H9 (cell line): ENCODE measurements at regions not wholly inside any gene's neighbourhood (a gene's known extent, or its start where the extent isn't known, plus 50 kb on each side); places are given as distances from the start of the nearest gene placed in this dataset.

Experiments
- DNase-seq: peaks from one replicate; pipeline ENCODE4 v3.0.0-alpha.2; 2017
- H2AFZ ChIP-seq: one replicate; pipeline ENCODE4 v1.6.1; 2013; ENCODE audit warnings: mild to moderate bottlenecking, low read length, control low read depth, moderate library complexity
- H2AK5ac ChIP-seq: 2 replicates; pipeline ENCODE4 v1.6.1; 2013; ENCODE audit warnings: low read length, control low read depth, mixed read lengths; ENCODE audit not compliant: insufficient read length
- H2BK120ac ChIP-seq: one replicate; pipeline ENCODE4 v1.6.1; 2013; ENCODE audit warnings: low read depth, mild to moderate bottlenecking, low read length, control low read depth, inconsistent platforms; ENCODE audit not compliant: poor library complexity, severe bottlenecking
- H2BK12ac ChIP-seq: 2 replicates; pipeline ENCODE4 v1.6.1; 2013; ENCODE audit warnings: low read length, control low read depth, mixed read lengths, low read depth; ENCODE audit not compliant: insufficient read length
- H2BK15ac ChIP-seq: 2 replicates; pipeline ENCODE4 v1.6.1; 2013; ENCODE audit warnings: low read depth, low read length, control low read depth
- H2BK20ac ChIP-seq: one replicate; pipeline ENCODE4 v1.6.1; 2013; ENCODE audit warnings: low read depth, mild to moderate bottlenecking, low read length, control low read depth, inconsistent platforms; ENCODE audit not compliant: poor library complexity, severe bottlenecking
- H2BK5ac ChIP-seq: 2 replicates; pipeline ENCODE4 v1.6.1; 2013; ENCODE audit warnings: low read length, control low read depth, mixed read lengths; ENCODE audit not compliant: insufficient read length
- H3K14ac ChIP-seq: 2 replicates; pipeline ENCODE4 v1.6.1; 2013; ENCODE audit warnings: low read length, control low read depth; ENCODE audit not compliant: insufficient read depth
- H3K18ac ChIP-seq: 2 replicates; pipeline ENCODE4 v1.6.1; 2013; ENCODE audit warnings: low read depth, mild to moderate bottlenecking, mixed read lengths, low read length, control low read depth; ENCODE audit not compliant: insufficient read length
- H3K23ac ChIP-seq: 2 replicates; pipeline ENCODE4 v1.6.1; 2013; ENCODE audit warnings: low read length, control low read depth, mixed read lengths, low read depth; ENCODE audit not compliant: insufficient read length
- H3K23me2 ChIP-seq: 2 replicates; pipeline ENCODE4 v1.6.1; 2013; ENCODE audit warnings: low read depth, mild to moderate bottlenecking, mixed read lengths, low read length, control low read depth; ENCODE audit not compliant: insufficient read length, poor library complexity, severe bottlenecking
- H3K27ac ChIP-seq: 2 replicates; pipeline ENCODE4 v1.5.1; 2013; ENCODE audit warnings: low read length, control low read depth, mixed read lengths, low read depth; ENCODE audit not compliant: insufficient read length
- H3K27me3 ChIP-seq: 2 replicates; pipeline ENCODE4 v1.6.1; 2013; ENCODE audit warnings: low read length, control low read depth, inconsistent platforms; ENCODE audit not compliant: insufficient read depth
- H3K4ac ChIP-seq: 2 replicates; pipeline ENCODE4 v1.6.1; 2013; ENCODE audit warnings: low read depth, mild to moderate bottlenecking, control low read depth, inconsistent platforms, low read length, moderate library complexity
- H3K4me1 ChIP-seq: 2 replicates; pipeline ENCODE4 v1.6.1; 2013; ENCODE audit warnings: low read length, control low read depth, inconsistent platforms; ENCODE audit not compliant: insufficient read depth
- H3K4me2 ChIP-seq: 2 replicates; pipeline ENCODE4 v1.6.1; 2013; ENCODE audit warnings: low read length, control low read depth, mixed read lengths; ENCODE audit not compliant: insufficient read length, insufficient read depth
- H3K56ac ChIP-seq: 2 replicates; pipeline ENCODE4 v1.6.1; 2013; ENCODE audit warnings: low read depth, mild to moderate bottlenecking, mixed read lengths, low read length, control low read depth; ENCODE audit not compliant: insufficient read length
- H3K79me1 ChIP-seq: 2 replicates; pipeline ENCODE4 v1.6.1; 2013; ENCODE audit warnings: low read depth, mild to moderate bottlenecking, moderate library complexity, low read length, control low read depth, inconsistent platforms; ENCODE audit not compliant: insufficient read depth, poor library complexity, severe bottlenecking
- H3K79me2 ChIP-seq: 2 replicates; pipeline ENCODE4 v1.6.1; 2013; ENCODE audit warnings: low read length, control low read depth, inconsistent platforms; ENCODE audit not compliant: insufficient read depth
- H3K9ac ChIP-seq: 2 replicates; pipeline ENCODE4 v1.6.1; 2013; ENCODE audit warnings: low read length, control low read depth, mixed read lengths; ENCODE audit not compliant: insufficient read length; ENCODE audit errors: extremely low read depth
- H3K9me3 ChIP-seq: one replicate; pipeline ENCODE4 v1.6.1; 2013; ENCODE audit warnings: low read depth, low read length, inconsistent platforms; ENCODE audit not compliant: control insufficient read depth
- H3T11ph ChIP-seq: one replicate; pipeline ENCODE4 v1.6.1; 2013; ENCODE audit warnings: mild to moderate bottlenecking, low read length, control low read depth, inconsistent platforms
- H4K20me1 ChIP-seq: one replicate; pipeline ENCODE4 v1.6.1; 2013; ENCODE audit not compliant: control insufficient read depth, insufficient read length, insufficient read depth
- H4K5ac ChIP-seq: 2 replicates; pipeline ENCODE4 v1.6.1; 2013; ENCODE audit warnings: low read depth, mild to moderate bottlenecking, mixed read lengths, low read length, control low read depth; ENCODE audit not compliant: insufficient read length
- H4K8ac ChIP-seq: replicated peaks from 2 replicates; pipeline ENCODE4 v1.6.1; 2013; ENCODE audit warnings: low read length, control low read depth, mixed read lengths, low read depth; ENCODE audit not compliant: insufficient read length
- H4K91ac ChIP-seq: 2 replicates; pipeline ENCODE4 v1.6.1; 2013; ENCODE audit warnings: low read depth, mild to moderate bottlenecking, moderate library complexity, mixed read lengths, low read length, control low read depth; ENCODE audit not compliant: insufficient read length
- H3K27ac Mint-ChIP-seq, 3 experiments: 2 replicates in 2 of 3; 3 replicates in 1 of 3; pipeline ENCODE4 v1.8.0; 2020 to 2021; ENCODE audit warnings: mixed read lengths in 3 of 3, mild to moderate bottlenecking in 1 of 3, moderate library complexity in 1 of 3
- H3K27me3 Mint-ChIP-seq: 2 replicates; pipeline ENCODE4 v1.8.0; 2021; ENCODE audit warnings: low read depth, mild to moderate bottlenecking, moderate library complexity, mixed read lengths
- H3K36me3 Mint-ChIP-seq, 3 experiments: 2 replicates in 2 of 3; 3 replicates in 1 of 3; pipeline ENCODE4 v1.8.0; 2020 to 2021; ENCODE audit warnings: low read depth in 3 of 3, mixed read lengths in 3 of 3; ENCODE audit not compliant: insufficient read depth in 1 of 3
- H3K4me1 Mint-ChIP-seq, 2 experiments: 2 replicates each; pipeline ENCODE4 v1.8.0; 2020; ENCODE audit warnings: mixed read lengths in 2 of 2
- H3K4me3 Mint-ChIP-seq, 2 experiments: 2 replicates in 1 of 2; 3 replicates in 1 of 2; pipeline ENCODE4 v1.8.0; 2020 to 2021; ENCODE audit warnings: mild to moderate bottlenecking in 2 of 2, mixed read lengths in 2 of 2, moderate library complexity in 1 of 2
- H3K9me3 Mint-ChIP-seq, 2 experiments: 2 replicates in 1 of 2; 3 replicates in 1 of 2; pipeline ENCODE4 v1.8.0; 2020; ENCODE audit warnings: mild to moderate bottlenecking in 2 of 2, mixed read lengths in 2 of 2, moderate library complexity in 1 of 2
- CTCF ChIP-seq: fragments of 200-600 bp; sonication (generic); conservative IDR thresholded peaks from 3 replicates; pipeline ENCODE4 v1.8.0; 2021; ENCODE audit warnings: antibody characterized with exemption, mild to moderate bottlenecking
- WGBS: extraction: QIAGEN DNeasy Blood & Tissue Kit; methylation state at CpG from one replicate; pipeline ENCODE4 v1.1.7; 2013; ENCODE audit warnings: missing lambda C conversion rate, low lambda C conversion rate, mixed read lengths; ENCODE audit not compliant: insufficient read length; ENCODE audit errors: extremely low coverage; 5-methylcytosine and 5-hydroxymethylcytosine counted together

GRCh38 chr4:111847296-111848008 is 297.8 kb upstream of the FAM241A start:
- Histone ChIP-seq H2BK5ac (no peak overlapping the region), H3K79me2 (no peaks in the 10 kb centered on the region), H3K27me3 (no peaks in the 10 kb centered on the region), H2BK12ac (no peak overlapping the region), H3K9me3 (no peaks in the 10 kb centered on the region), H2AFZ (no peak overlapping the region), H4K20me1 (no peaks in the 10 kb centered on the region), H3K56ac (no peak overlapping the region), H3K18ac (no peak overlapping the region), H2BK20ac (no peak overlapping the region), H3K27ac (no peak overlapping the region), H3K4me2 (no peak overlapping the region), H4K91ac (no peak overlapping the region), H3K14ac (no peak overlapping the region), H4K5ac (no peak overlapping the region), H3K79me1 (no peaks in the 10 kb centered on the region), H2BK15ac (no peak overlapping the region), H3T11ph (no peak overlapping the region), H2BK120ac (no peak overlapping the region), H4K8ac (no peak overlapping the region), H2AK5ac (no peak overlapping the region), H3K9ac (no peak overlapping the region), H3K4ac (no peak overlapping the region), H3K23ac (no peak overlapping the region), H3K23me2 (no peaks in the 10 kb centered on the region), H3K4me1 (no peaks in the 10 kb centered on the region)
- Mint-ChIP-seq H3K4me3 (no peak overlapping the region), H3K36me3 (no peaks in the 10 kb centered on the region), H3K27me3 (no peaks in the 10 kb centered on the region), H3K27ac (no peak overlapping the region), H3K4me1 (no peaks in the 10 kb centered on the region), H3K9me3 (peaks cover 0 to 6% of the 10 kb centered on the region in 2 experiments; a peak in 2 of 5 replicates)
- no CpG with 5 or more reads among the region's 5 CpGs for WGBS
- no peak for DNase-seq
- TF ChIP-seq CTCF = peak; percentile 61
